ENCODE measurements at regions not wholly inside any gene's neighbourhood (a gene's known extent, or its start where the extent isn't known, plus 50 kb on each side); places are given as distances from the start of the nearest gene placed in this dataset.

DNA sequence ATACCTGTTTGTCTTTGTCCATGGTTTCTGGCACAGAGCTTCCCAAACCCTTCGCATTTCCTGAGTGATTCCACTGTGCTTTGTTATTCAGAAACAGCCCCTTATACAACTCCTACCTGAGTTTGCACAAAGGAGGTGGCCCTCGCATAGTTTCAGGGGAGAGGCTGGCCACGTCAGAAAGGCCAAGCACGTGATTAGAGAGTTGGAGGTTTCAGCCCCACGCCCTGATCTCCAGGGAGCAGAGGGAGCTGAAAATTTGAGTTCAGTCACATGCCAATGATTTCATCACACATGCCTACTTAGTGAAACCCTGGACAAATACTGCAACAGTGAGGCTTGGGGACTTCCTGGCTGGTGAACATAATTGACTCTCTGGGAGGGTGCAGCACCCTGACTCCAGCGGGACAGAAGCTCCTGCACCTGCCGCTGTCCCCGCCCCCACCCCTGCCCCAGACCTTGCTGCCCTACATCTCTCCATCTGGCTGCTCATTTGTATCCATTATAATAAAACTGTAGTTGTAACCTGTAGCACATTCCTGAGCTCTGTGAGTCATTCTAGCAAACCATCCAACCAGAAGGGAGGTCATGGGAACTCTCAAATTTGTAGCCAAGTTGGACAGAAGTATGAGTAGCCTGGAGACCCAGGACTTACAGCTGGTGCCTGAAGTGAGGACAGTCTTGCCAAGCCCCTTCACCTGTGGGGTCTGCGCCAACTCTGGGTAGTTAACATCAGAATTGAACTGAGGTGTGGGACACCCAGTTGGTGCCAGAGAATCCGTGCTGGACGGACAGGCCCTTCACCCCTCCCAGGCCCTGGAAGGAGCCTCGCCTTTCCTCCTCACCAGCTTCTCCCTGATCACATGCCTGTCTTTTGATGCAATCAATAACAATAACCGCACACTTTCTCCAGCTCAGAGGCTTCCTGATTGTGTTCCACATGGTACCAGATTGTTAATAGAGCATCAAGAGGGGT, 224.3 kb downstream of the ANAPC1 start:
- no peaks in the 10 kb centered on the region for H3K9me2 ChIP-seq (replicated peaks; ENCODE audit: control insufficient read depth, low read length)
- no peak overlapping the region for H3K27ac ChIP-seq (ENCODE audit: low read depth, low read length)
- H3K79me2 ChIP-seq (ENCODE audit: control insufficient read depth, low read length): no peaks in the 10 kb centered on the region
- no peaks in the 10 kb centered on the region for H3F3A ChIP-seq (ENCODE audit: control insufficient read depth, insufficient read depth)
- no peak overlapping the region for H3K4me3 ChIP-seq (ENCODE audit: low read length)
- H3K27me3 ChIP-seq (ENCODE audit: control insufficient read depth, low read length): no peaks in the 10 kb centered on the region
- no peaks in the 10 kb centered on the region for H4K20me1 ChIP-seq (ENCODE audit: control insufficient read depth, insufficient read depth, low read depth, low read length)
- H3K4me2 ChIP-seq (ENCODE audit: low read length): no peak overlapping the region
- peaks cover 27% of the 10 kb centered on the region for H3K4me1 ChIP-seq (ENCODE audit: control insufficient read depth, low read length)
- no peaks in the 10 kb centered on the region for H3K9me3 ChIP-seq (ENCODE audit: control insufficient read depth, insufficient read depth, low read length)
- H3K36me3 ChIP-seq (ENCODE audit: control insufficient read depth, low read length): no peaks in the 10 kb centered on the region
- no peak for TF ChIP-seq EZH2phosphoT487 (IDR thresholded peaks at IDR 0.05; ENCODE audit: borderline replicate concordance, low read length)
- TF ChIP-seq, protein P1, sequence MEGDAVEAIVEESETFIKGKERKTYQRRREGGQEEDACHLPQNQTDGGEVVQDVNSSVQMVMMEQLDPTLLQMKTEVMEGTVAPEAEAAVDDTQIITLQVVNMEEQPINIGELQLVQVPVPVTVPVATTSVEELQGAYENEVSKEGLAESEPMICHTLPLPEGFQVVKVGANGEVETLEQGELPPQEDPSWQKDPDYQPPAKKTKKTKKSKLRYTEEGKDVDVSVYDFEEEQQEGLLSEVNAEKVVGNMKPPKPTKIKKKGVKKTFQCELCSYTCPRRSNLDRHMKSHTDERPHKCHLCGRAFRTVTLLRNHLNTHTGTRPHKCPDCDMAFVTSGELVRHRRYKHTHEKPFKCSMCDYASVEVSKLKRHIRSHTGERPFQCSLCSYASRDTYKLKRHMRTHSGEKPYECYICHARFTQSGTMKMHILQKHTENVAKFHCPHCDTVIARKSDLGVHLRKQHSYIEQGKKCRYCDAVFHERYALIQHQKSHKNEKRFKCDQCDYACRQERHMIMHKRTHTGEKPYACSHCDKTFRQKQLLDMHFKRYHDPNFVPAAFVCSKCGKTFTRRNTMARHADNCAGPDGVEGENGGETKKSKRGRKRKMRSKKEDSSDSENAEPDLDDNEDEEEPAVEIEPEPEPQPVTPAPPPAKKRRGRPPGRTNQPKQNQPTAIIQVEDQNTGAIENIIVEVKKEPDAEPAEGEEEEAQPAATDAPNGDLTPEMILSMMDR (IDR thresholded peaks at IDR 0.05; ENCODE audit: low read depth, low read length, poor library complexity, severe bottlenecking): no peak

DNA sequence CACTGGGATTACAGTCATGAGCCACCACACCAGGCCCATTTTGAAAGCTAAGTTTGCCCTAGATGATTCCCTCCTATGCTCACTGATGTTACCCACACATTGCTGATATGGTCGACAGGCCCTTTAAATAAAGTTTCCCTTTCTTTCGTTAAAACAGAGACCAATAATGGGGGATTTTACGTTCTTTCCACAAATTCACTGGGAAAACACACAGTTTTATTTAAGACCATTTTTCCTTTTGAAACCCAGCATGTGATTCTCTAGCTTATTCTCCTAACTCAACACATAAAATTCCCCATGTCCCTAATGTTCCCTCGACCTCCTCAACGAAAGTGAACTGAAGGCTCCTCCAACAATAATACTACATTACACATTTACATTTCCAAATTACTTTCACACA, 223.2 kb downstream of the ANAPC1 start:
- H3K9me2 ChIP-seq (replicated peaks; ENCODE audit: control insufficient read depth, low read length): no peaks in the 10 kb centered on the region
- H3F3A ChIP-seq (ENCODE audit: control insufficient read depth, insufficient read depth): no peaks in the 10 kb centered on the region
- no peaks in the 10 kb centered on the region for H3K36me3 ChIP-seq (ENCODE audit: control insufficient read depth, low read length)
- TF ChIP-seq, protein P1 (IDR thresholded peaks at IDR 0.05; ENCODE audit: low read depth, low read length, poor library complexity, severe bottlenecking): no peak
- TF ChIP-seq EZH2phosphoT487 (IDR thresholded peaks at IDR 0.05; ENCODE audit: borderline replicate concordance, low read length): no peak
- no peak overlapping the region for H3K4me3 ChIP-seq (ENCODE audit: low read length)
- H3K27me3 ChIP-seq (ENCODE audit: control insufficient read depth, low read length): no peaks in the 10 kb centered on the region
- H3K79me2 ChIP-seq (ENCODE audit: control insufficient read depth, low read length): no peaks in the 10 kb centered on the region
- peaks cover 31% of the 10 kb centered on the region for H3K4me1 ChIP-seq (ENCODE audit: control insufficient read depth, low read length)
- H4K20me1 ChIP-seq (ENCODE audit: control insufficient read depth, insufficient read depth, low read depth, low read length): no peaks in the 10 kb centered on the region
- no peak overlapping the region for H3K27ac ChIP-seq (ENCODE audit: low read depth, low read length)
- no peaks in the 10 kb centered on the region for H3K9me3 ChIP-seq (ENCODE audit: control insufficient read depth, insufficient read depth, low read length)
- no peak overlapping the region for H3K4me2 ChIP-seq (ENCODE audit: low read length)

DNA sequence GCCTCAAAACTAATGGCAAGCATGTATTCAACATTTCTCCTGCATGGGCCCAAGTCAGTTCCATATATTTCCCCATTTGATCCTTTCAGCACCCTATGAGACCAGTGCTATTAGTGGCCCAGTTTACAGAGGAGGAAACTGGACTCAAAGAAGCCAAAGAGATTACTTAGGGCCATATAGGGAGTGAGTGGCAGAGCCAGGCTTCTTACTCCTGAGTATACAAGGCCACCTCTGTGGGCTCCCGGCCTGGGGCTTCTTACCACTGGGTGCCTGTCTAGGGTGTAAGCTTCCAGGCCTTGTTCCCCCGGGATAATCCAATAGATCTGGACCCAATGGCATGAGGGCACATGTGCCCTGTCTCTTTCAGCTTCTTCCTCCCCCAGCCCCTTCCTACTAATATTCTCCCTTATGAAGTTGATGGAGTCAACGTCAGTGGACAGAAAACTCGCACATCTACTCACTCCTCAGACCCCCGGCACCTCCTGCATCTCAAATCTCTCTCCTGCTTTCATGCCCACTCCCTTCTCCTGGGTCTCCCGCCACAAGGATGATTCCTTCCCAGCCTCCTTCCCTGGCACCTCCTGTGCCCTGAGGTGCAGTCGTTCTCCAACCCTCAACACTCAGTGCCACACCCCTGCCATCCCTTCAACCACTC, 222.6 kb downstream of the ANAPC1 start:
- Histone ChIP-seq H3K9me3 (ENCODE audit: control insufficient read depth, insufficient read depth, low read length) (peaks cover 1% of the 10 kb centered on the region; the same call in 1 of the 2 replicates), H3K27me3 (ENCODE audit: control insufficient read depth, low read length) (no peaks in the 10 kb centered on the region), H3K4me3 (ENCODE audit: low read length) (no peak overlapping the region), H3K36me3 (ENCODE audit: control insufficient read depth, low read length) (no peaks in the 10 kb centered on the region), H3K4me1 (ENCODE audit: control insufficient read depth, low read length) (peaks cover 35% of the 10 kb centered on the region), H3K79me2 (ENCODE audit: control insufficient read depth, low read length) (no peaks in the 10 kb centered on the region), H3K27ac (ENCODE audit: low read depth, low read length) (no peak overlapping the region), H3K4me2 (ENCODE audit: low read length) (no peak overlapping the region), H3F3A (ENCODE audit: control insufficient read depth, insufficient read depth) (no peaks in the 10 kb centered on the region), H4K20me1 (ENCODE audit: control insufficient read depth, insufficient read depth, low read depth, low read length) (no peaks in the 10 kb centered on the region), H3K9me2 (replicated peaks; ENCODE audit: control insufficient read depth, low read length) (no peaks in the 10 kb centered on the region)
- no peak for TF ChIP-seq EZH2phosphoT487 (IDR thresholded peaks at IDR 0.05; ENCODE audit: borderline replicate concordance, low read length)
- TF ChIP-seq, protein P1 (IDR thresholded peaks at IDR 0.05; ENCODE audit: low read depth, low read length, poor library complexity, severe bottlenecking): no peak

Data from DOHH2 (cell line).